GM12874 (cell line): ENCODE measurements at regions not wholly inside any gene's neighbourhood (a gene's known extent, or its start where the extent isn't known, plus 50 kb on each side); places are given as distances from the start of the nearest gene placed in this dataset.

Source experiments
- CTCF ChIP-seq: IDR thresholded peaks from 2 replicates; pipeline ENCODE4 v1.5.1; 2011; ENCODE audit warnings: low read depth, mild to moderate bottlenecking, control low read depth, low read length, moderate library complexity; ENCODE audit not compliant: insufficient read depth

DNA sequence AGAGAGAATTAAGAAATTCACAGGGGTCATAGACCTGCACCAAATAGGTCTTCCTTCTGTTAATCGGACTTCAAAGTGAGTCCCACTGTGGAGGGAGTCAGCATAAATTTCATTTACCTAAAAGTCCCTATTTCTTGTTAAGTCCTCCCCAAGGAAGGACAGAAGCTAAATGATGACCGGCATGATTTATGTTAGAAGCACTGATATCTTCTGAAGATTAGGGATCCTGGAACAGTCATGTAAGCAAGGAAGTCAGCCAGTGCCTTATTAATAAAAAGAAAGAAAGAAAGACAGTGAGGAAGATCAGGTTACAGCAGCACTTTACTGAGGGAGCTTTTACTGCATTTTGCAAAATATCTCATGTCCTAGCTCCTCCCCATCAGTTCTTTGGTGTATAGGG is 287.5 kb downstream of the FOXG1 start:
- no peak for TF ChIP-seq CTCF

- TF ChIP-seq CTCF, result no peak
These were observed 289.5 kb downstream of the FOXG1 start for GRCh38 chr14:29056041-29056566.

- TF ChIP-seq CTCF, result no peak
These were observed 295.1 kb downstream of the FOXG1 start for GRCh38 chr14:29061702-29062101.

GRCh38 chr14:29062466-29062865 is 295.9 kb downstream of the FOXG1 start:
- TF ChIP-seq CTCF, result no peak

DNA sequence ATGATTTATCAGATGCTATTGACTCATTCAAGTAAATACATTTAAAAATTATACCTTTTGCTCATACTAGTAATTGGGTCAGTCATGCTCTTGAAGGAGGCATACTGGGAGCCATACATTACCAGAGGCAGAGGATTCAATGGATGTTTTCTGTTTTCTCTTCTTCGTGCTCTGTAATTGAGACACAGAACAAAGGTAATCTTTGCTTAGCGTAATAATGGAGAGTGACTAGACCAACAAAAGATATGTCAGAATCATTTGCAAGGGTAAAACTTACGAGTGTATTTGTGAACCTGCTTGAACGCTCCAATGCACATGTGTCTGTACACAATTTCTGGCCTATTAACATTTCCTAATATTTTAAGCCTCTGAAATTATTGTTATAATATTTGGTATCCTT is 296.4 kb downstream of the FOXG1 start:
- no peak for TF ChIP-seq CTCF

DNA sequence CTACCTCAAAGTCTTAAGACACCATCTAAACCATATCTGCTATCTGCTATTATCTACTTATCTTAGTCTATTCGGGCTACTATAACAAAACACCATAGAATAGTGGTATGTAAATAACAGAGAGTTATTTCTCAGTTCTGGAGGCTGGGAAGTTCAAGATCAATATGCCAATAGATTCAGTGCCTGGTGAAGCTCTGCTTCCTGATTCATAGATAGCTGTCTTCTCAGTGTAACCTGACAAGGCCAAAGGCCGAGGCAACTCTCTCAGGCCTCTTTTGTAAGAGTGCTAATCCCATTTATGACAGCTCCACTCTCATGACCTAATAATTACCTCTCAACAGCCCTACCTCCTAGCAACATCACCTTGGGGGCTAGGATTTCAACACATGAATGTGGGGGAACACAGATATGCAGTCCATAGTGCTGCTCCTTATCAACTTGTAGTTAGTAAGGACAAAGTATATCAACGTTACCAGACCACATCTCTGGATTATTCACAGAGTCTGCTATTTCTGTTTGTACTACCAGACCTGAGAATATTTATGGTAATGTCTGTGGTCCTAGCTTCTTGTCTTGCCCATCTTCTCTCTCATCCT is 297.8 kb downstream of the FOXG1 start:
- TF ChIP-seq CTCF, result no peak

- no peak for TF ChIP-seq CTCF
These were observed 302.6 kb downstream of the FOXG1 start for GRCh38 chr14:29069228-29069627.
